Activated naive CD4-positive, alpha-beta T cell treated with anti-CD3 and anti-CD28 coated beads, Interleukin-2, amount 10 ng/mL, durations not matched to agents 7 days and 5 days (primary cell): ENCODE measurements at regions not wholly inside any gene's neighbourhood (a gene's known extent, or its start where the extent isn't known, plus 50 kb on each side); places are given as distances from the start of the nearest gene placed in this dataset.

ENCODE experiments used
- CTCF ChIA-PET: fragments of 350-600 bp; sonication (Branson Sonifier 250); formaldehyde crosslinking; loops from one replicate; lab custom pipeline; 2021; ENCODE audit warnings: antibody characterized with exemption; lab: Charles Lee
- DNase-seq: peaks from one replicate; pipeline ENCODE4 v3.0.0-alpha.2; 2020
- H3K27ac Mint-ChIP-seq: one replicate; pipeline ENCODE4 v1.8.0; 2021; ENCODE audit warnings: mild to moderate bottlenecking, moderate library complexity, mixed read lengths
- H3K27me3 Mint-ChIP-seq: one replicate; pipeline ENCODE4 v1.8.0; 2021; ENCODE audit warnings: mild to moderate bottlenecking, mixed read lengths
- H3K36me3 Mint-ChIP-seq: one replicate; pipeline ENCODE4 v1.8.0; 2021; ENCODE audit warnings: mixed read lengths
- H3K4me1 Mint-ChIP-seq: one replicate; pipeline ENCODE4 v1.8.0; 2021; ENCODE audit warnings: mixed read lengths
- H3K4me3 Mint-ChIP-seq: one replicate; pipeline ENCODE4 v1.8.0; 2021; ENCODE audit warnings: mild to moderate bottlenecking, moderate library complexity, mixed read lengths
- H3K9me3 Mint-ChIP-seq: one replicate; pipeline ENCODE4 v1.8.0; 2021; ENCODE audit warnings: mixed read lengths

DNA sequence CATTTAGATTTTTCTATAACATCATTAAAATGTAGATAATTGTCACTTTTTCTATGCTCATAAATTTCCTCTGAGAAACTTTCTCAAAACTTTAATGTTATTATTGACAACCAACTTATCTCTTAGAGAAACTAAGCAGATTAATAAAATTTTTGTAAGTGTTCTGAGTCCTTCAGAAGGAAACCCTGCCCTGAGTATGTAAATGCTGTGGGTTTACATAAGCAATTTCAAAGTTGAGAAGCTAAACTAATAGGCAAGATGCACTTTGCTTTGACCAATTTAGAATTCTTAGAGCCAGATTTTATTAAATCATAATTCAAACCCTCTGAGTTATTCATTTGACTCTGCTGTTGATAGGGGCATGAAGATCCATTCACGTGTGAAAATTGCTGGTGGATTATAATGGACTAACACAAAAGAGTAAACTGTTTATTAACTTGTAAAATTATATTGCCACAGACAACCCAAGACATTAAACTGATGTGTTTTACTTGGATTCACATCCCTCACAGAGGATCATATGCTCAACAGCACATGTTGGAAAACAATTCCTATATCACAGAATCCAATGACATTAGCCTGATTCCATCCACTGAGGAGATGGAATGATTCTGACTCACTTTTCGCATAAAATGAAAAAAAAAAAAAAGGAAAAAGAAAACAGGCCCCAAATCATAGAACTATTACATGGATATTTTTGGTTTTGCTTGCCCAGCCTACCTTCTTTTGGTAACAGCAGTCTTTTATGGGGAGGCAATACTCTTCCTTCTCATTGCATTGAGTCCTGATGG lies 453.7 kb upstream of the HTR2A start:
- Mint-ChIP-seq H3K36me3 (no peaks in the 10 kb centered on the region), H3K27ac (no peak overlapping the region), H3K9me3 (peaks cover 3% of the 10 kb centered on the region), H3K27me3 (no peaks in the 10 kb centered on the region), H3K4me3 (no peak overlapping the region), H3K4me1 (no peaks in the 10 kb centered on the region)
- CTCF ChIA-PET = no interaction called here
- no peak for DNase-seq

DNA sequence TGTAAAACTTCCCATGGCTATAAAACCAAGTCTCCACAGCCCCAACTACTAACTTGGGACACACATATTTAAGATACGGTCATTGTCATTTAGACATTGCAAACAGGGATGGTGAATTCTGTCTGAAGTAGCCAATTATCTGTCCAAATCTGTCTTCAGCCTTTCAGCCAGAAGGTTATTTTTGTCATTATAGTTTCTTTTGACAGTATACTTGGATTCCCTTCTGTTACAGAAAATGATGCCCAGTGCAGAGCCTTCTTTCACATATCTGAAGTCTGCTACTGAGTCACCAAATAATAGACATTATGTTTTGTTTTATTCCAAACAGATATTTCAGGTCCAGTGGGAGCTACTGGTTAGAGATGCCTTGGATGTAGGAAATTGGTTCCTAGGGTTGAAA lies 452.4 kb upstream of the HTR2A start:
- CTCF ChIA-PET = no interaction called here
- no peaks in the 10 kb centered on the region for H3K36me3 Mint-ChIP-seq
- peaks cover 3% of the 10 kb centered on the region for H3K9me3 Mint-ChIP-seq
- H3K27me3 Mint-ChIP-seq = no peaks in the 10 kb centered on the region
- H3K27ac Mint-ChIP-seq = no peak overlapping the region
- H3K4me3 Mint-ChIP-seq = no peak overlapping the region
- DNase-seq = no peak
- H3K4me1 Mint-ChIP-seq = no peaks in the 10 kb centered on the region

DNA sequence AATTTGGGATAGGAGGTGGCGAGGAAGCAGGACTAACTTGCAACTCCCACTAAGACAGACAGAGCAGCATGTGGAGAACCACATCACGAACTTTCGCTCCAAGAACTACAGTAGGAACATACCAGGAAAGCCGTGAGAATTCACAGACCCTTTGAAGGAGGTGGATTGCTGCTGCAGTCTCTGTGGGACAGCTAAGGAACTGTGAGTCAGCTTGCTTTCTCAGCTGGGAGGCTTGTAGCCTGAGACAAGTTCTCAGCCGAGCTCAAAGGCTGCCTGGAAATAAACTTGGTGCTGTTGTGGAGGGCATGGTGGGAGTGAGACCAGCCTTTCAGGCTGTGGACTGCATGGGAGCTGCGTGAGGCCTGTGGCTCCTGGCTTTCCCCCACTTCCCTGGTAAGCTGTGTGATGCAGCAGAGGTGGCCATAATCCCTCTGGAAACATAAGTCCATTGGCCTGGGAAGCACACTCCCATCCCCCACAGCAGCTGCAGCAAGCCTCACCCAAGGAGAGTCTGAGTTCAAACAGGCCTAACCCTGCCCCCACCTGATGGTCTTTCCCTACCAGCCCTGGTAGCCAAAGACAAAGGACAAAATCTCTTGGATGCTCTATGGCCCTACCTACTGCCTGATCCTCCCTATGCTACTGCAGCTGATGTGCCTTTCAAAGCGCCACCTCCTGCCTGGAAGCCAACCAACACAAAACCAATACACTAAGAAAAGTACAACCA lies 441.1 kb upstream of the HTR2A start:
- H3K4me1 Mint-ChIP-seq = no peaks in the 10 kb centered on the region
- no peak overlapping the region for H3K27ac Mint-ChIP-seq
- no peaks in the 10 kb centered on the region for H3K36me3 Mint-ChIP-seq
- no peak overlapping the region for H3K4me3 Mint-ChIP-seq
- CTCF ChIA-PET = no interaction called here
- peaks cover 3% of the 10 kb centered on the region for H3K9me3 Mint-ChIP-seq
- no peak for DNase-seq
- H3K27me3 Mint-ChIP-seq = no peaks in the 10 kb centered on the region

DNA sequence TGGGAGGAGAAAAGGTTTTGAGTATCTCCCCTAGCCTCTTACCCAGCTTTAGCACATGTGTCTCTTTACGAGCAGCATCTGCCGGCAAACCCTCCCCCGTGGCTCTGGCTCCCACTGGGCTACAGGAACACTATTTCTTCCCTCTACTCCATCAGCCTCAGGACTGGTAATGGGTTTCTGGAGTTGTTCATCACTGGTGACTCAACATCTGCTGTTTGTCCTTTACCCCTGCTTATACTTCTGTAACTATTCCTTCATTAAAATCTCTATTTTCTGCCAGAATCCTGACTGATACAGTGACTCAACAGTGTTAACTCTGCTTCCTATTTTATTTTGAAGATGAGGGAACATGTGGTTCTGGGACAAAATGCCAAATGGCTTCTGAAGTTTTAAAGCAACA lies 437.3 kb upstream of the HTR2A start:
- H3K4me1 Mint-ChIP-seq = no peaks in the 10 kb centered on the region
- no peaks in the 10 kb centered on the region for H3K27me3 Mint-ChIP-seq
- CTCF ChIA-PET = no interaction called here
- no peaks in the 10 kb centered on the region for H3K36me3 Mint-ChIP-seq
- no peak overlapping the region for H3K4me3 Mint-ChIP-seq
- no peaks in the 10 kb centered on the region for H3K9me3 Mint-ChIP-seq
- DNase-seq = no peak
- no peak overlapping the region for H3K27ac Mint-ChIP-seq

DNA sequence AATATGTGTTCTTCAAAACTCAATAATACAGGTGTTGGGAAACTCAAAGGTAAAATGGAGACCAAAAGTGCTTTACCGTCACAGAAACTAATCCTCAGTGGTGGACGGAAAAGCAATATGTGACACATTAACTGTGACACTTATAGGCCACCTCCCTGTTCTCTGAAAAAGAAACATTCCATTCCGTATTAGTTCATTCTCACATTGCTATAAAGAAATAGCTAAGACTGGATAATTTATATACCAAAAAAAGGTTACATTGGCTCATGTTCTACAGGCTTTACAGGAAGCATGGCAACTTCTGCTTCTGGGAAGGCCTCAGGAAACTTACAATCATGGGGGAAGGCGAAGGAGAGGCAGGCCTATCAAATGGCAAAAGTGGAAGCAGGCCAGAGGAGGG lies 435.3 kb upstream of the HTR2A start:
- no peaks in the 10 kb centered on the region for H3K27me3 Mint-ChIP-seq
- H3K36me3 Mint-ChIP-seq = no peaks in the 10 kb centered on the region
- H3K4me1 Mint-ChIP-seq = no peaks in the 10 kb centered on the region
- no peak overlapping the region for H3K4me3 Mint-ChIP-seq
- H3K9me3 Mint-ChIP-seq = no peaks in the 10 kb centered on the region
- H3K27ac Mint-ChIP-seq = no peak overlapping the region
- no peak for DNase-seq
- CTCF ChIA-PET = no interaction called here

DNA sequence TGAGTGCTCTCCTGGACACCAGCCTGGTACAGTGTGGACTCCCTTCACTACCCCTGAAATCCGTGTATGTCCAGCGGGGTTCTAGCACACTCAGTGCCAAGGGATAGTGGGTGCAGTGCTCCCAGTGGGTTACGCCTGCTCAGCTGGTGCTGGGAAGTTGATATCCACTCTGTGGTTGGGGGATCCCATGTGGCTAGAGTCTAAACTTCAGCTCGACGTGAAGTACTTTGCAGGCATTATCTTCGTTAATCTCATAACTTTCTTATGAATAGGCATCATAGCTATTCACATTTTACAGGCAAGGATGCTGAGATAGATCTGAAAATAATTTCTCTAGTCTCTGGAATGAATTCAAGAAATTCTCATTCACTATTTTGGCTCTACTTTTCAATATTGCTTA lies 433.2 kb upstream of the HTR2A start:
- no peaks in the 10 kb centered on the region for H3K4me1 Mint-ChIP-seq
- H3K4me3 Mint-ChIP-seq = no peak overlapping the region
- no peak overlapping the region for H3K27ac Mint-ChIP-seq
- H3K36me3 Mint-ChIP-seq = no peaks in the 10 kb centered on the region
- no peaks in the 10 kb centered on the region for H3K27me3 Mint-ChIP-seq
- peaks cover 2% of the 10 kb centered on the region for H3K9me3 Mint-ChIP-seq
- no peak for DNase-seq
- CTCF ChIA-PET = no interaction called here

DNA sequence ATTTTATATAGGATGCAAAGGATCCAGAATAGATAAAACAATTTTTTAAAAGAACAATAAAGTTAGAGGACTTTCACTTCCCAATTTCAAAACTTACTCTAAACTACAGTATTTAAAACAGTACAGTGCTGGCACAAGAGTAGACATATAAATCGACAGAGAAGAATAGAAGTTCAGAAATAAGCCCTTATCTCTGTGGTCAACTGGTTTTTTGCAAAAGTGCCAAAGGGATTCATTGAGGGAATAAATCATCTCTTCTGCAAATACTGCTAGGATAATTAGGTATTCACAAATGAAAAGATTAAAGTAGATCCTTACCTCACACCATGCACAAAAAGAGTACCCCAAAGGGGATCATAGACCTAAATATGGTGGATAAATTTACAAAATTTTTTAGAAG lies 431.0 kb upstream of the HTR2A start:
- DNase-seq = no peak
- H3K27me3 Mint-ChIP-seq = no peaks in the 10 kb centered on the region
- no peak overlapping the region for H3K27ac Mint-ChIP-seq
- no peaks in the 10 kb centered on the region for H3K36me3 Mint-ChIP-seq
- H3K9me3 Mint-ChIP-seq = peaks cover 2% of the 10 kb centered on the region
- no peak overlapping the region for H3K4me3 Mint-ChIP-seq
- CTCF ChIA-PET = no interaction called here
- H3K4me1 Mint-ChIP-seq = no peaks in the 10 kb centered on the region

DNA sequence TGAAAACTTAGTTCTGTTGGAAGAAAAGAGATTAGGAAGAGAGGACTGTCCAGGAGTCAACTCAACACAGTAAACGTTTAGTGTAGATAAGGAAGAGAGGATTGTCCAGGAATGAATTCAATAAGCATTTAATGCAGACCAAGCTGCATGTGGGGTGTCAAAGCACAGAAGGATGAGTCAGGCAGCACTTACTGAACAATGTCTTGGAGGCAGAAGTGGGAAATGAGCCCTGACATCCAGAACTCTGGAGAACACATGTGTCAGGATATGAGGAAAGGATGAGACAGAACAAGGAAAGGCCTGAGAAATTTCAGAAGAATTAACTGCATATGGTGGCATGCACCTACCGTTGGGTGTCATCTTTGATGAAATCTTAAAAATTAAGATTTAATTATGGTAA lies 429.2 kb upstream of the HTR2A start:
- H3K4me3 Mint-ChIP-seq = no peak overlapping the region
- CTCF ChIA-PET = no interaction called here
- no peak for DNase-seq
- H3K4me1 Mint-ChIP-seq = no peaks in the 10 kb centered on the region
- H3K27me3 Mint-ChIP-seq = no peaks in the 10 kb centered on the region
- H3K9me3 Mint-ChIP-seq = peaks cover 2% of the 10 kb centered on the region
- H3K27ac Mint-ChIP-seq = no peak overlapping the region
- no peaks in the 10 kb centered on the region for H3K36me3 Mint-ChIP-seq

DNA sequence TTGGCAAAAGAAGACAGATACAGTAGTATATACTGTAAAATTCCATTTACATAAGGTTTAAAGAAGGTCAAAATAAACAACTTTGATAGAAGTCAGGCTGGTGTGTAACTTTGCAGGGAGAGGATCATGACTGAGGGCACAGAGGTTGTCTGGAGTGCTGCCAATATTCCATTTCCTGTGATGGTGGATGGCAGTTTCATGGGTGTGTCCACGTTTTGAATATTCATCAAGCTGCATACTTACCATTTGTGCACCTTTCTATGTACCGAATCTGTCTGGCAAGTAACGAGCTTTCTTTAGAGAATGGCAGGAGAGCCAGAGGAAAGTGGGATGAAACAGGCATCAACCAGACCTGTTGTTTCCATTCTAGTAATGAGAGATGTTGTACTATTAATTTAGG lies 420.5 kb upstream of the HTR2A start:
- Mint-ChIP-seq H3K9me3 (no peaks in the 10 kb centered on the region), H3K36me3 (no peaks in the 10 kb centered on the region), H3K4me1 (no peaks in the 10 kb centered on the region), H3K27ac (no peak overlapping the region), H3K4me3 (no peak overlapping the region), H3K27me3 (no peaks in the 10 kb centered on the region)
- no peak for DNase-seq
- CTCF ChIA-PET = no interaction called here

DNA sequence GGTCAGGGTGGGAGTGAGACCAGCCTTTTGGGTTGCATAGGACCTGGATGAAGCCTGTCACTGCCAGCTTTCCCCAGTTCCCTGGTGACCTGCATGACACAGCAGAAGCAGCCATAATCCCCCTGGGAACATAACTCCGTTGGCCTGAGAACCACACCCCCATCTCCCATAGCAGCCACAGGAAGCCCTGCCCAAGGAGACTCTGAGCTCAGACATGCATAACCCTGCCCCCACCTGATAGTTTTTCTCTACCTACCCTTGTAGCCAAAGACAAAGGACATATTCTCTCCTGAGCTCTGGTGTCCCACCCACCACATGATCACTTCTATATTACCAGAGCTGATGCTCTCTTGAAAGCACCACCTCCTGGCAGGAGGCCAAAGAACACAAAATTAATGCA lies 413.5 kb upstream of the HTR2A start:
- Mint-ChIP-seq H3K27me3 (no peaks in the 10 kb centered on the region), H3K27ac (no peak overlapping the region), H3K9me3 (peaks cover 4% of the 10 kb centered on the region), H3K4me3 (no peak overlapping the region), H3K36me3 (no peaks in the 10 kb centered on the region), H3K4me1 (no peaks in the 10 kb centered on the region)
- DNase-seq = no peak
- CTCF ChIA-PET = no interaction called here

DNA sequence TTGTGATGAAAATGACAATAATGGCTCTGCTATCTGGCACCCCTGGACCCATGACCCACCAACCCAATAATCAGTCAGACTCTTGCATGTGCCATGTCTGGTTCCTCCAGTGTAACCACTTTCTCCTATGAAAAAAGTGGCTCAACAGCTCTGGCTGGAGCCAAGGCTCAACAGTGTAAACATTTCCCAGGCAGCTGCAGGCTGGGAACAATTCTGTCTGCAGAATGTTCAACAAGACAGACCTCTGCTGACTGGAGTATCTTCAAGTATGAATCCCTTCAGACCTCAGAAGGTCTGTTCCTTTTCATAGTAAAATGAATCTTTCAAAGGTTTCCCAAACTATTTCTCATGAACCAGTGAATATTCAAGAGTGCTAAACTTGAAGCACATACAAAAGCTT lies 410.1 kb upstream of the HTR2A start:
- H3K27me3 Mint-ChIP-seq = no peaks in the 10 kb centered on the region
- H3K36me3 Mint-ChIP-seq = no peaks in the 10 kb centered on the region
- no peaks in the 10 kb centered on the region for H3K4me1 Mint-ChIP-seq
- CTCF ChIA-PET = no interaction called here
- DNase-seq = no peak
- peaks cover 4% of the 10 kb centered on the region for H3K9me3 Mint-ChIP-seq
- no peak overlapping the region for H3K4me3 Mint-ChIP-seq
- no peak overlapping the region for H3K27ac Mint-ChIP-seq

DNA sequence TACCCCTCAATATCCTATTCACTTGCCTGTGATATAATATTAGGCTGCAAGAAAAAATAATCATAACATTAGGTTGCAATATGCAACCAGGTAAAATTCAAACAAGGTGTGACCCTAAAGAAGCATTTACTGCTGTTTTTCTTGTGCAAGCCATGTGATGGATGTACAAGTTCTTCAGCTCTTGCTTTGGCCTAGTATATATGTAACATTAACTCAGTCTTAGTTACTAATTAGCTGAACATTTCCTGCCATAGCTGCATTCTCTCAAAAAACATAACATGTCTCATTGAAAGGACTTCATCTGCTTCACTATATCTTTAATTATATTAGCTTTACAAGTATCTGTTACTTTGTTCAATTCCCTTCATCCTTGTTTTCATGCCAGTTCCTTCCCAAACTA lies 406.8 kb upstream of the HTR2A start:
- CTCF ChIA-PET = no interaction called here
- no peaks in the 10 kb centered on the region for H3K9me3 Mint-ChIP-seq

DNA sequence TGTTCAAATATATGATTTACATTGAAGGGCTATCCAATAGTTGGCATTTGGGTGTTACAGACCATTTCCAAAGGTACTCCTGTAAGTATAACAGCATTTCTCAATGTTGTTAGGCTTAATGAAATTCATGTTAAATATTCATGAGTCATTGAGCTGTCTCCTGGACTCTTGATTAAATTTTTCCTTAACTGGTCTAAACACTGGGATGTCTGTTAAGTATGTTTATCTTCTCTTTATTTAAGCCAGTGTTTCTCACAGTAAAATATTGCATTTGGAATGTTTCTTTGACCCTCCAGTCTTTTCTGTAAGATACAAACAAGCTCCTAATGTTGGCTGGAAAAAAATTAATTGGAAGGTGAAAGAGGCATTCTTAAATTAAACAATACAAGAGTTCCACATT lies 402.5 kb upstream of the HTR2A start:
- H3K27ac Mint-ChIP-seq = no peak overlapping the region
- no peaks in the 10 kb centered on the region for H3K27me3 Mint-ChIP-seq
- CTCF ChIA-PET = no interaction called here
- no peaks in the 10 kb centered on the region for H3K9me3 Mint-ChIP-seq
- no peak for DNase-seq
- H3K4me3 Mint-ChIP-seq = no peak overlapping the region
- H3K36me3 Mint-ChIP-seq = no peaks in the 10 kb centered on the region
- H3K4me1 Mint-ChIP-seq = no peaks in the 10 kb centered on the region

More for the DNA sequence above, 406.8 kb upstream of the HTR2A start:
- Mint-ChIP-seq H3K4me1 (no peaks in the 10 kb centered on the region), H3K27ac (no peak overlapping the region), H3K4me3 (no peak overlapping the region), H3K36me3 (no peaks in the 10 kb centered on the region), H3K27me3 (no peaks in the 10 kb centered on the region)
- no peak for DNase-seq

DNA sequence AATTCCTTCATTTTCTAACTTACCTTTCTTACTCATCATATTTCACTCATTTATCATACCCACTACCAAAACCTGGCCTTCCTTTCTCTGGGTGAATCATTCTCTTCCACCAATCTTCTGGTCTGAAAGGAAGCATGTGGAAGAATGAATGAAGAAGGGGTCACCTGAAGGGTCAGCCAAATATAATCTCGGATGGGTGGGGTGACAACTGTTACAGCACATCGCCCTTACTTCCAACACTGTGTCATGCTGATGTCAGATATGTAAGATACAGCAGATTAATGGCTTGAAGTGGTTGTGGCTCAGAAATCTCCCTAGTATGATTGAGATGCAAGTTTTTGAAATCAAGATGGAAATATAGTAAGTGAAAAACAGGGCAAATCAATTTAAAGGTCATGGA lies 401.7 kb upstream of the HTR2A start:
- DNase-seq = no peak
- Mint-ChIP-seq H3K4me3 (no peak overlapping the region), H3K4me1 (no peaks in the 10 kb centered on the region), H3K9me3 (no peaks in the 10 kb centered on the region), H3K27ac (no peak overlapping the region), H3K27me3 (no peaks in the 10 kb centered on the region), H3K36me3 (no peaks in the 10 kb centered on the region)
- CTCF ChIA-PET = no interaction called here

DNA sequence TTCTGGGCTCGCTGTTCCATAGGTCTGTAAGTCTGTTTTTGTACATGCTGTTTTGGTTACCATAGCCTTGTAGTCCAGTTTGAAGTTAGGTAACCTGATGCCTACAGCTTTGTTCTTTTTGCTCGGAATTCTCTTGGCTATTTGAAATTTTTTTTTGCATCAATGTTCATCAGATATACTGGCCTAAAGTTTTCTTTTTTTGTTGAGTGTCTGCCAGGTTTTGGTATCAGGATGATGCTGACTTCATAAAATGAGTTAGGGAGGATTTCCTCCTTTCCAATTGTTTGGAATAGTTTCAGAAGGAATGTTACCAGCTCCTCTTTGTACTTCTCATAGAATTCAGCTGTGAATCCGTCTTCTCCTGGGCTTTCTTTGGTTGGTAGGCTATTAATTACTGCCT lies 397.8 kb upstream of the HTR2A start:
- Mint-ChIP-seq H3K27me3 (no peaks in the 10 kb centered on the region), H3K27ac (no peak overlapping the region), H3K36me3 (no peaks in the 10 kb centered on the region), H3K4me1 (no peaks in the 10 kb centered on the region), H3K4me3 (no peak overlapping the region), H3K9me3 (no peaks in the 10 kb centered on the region)
- CTCF ChIA-PET = no interaction called here
- DNase-seq = no peak
